Neuronal stem cell (in vitro differentiated cells): ENCODE measurements at regions not wholly inside any gene's neighbourhood (a gene's known extent, or its start where the extent isn't known, plus 50 kb on each side); places are given as distances from the start of the nearest gene placed in this dataset.
"Not testable (repeated sequence)": the region's sequence is repeated elsewhere in the genome, so short reads cannot be mapped to it uniquely, and the experiment has no call there.

Experiments
- DNase-seq: peaks from one replicate; pipeline ENCODE4 v3.0.0-alpha.2; 2013; ENCODE audit warnings: low spot score
- H2AFZ ChIP-seq: one replicate; pipeline ENCODE4 v1.6.1; 2013; ENCODE audit warnings: mild to moderate bottlenecking, low read length, inconsistent platforms
- H2AK5ac ChIP-seq: 2 replicates; pipeline ENCODE4 v1.6.1; 2013; ENCODE audit warnings: low read depth, mild to moderate bottlenecking, inconsistent platforms, low read length, moderate library complexity, mixed read lengths
- H2BK120ac ChIP-seq: 2 replicates; pipeline ENCODE4 v1.6.1; 2013; ENCODE audit warnings: low read depth, mild to moderate bottlenecking, inconsistent platforms, low read length, moderate library complexity, mixed read lengths
- H2BK12ac ChIP-seq: one replicate; pipeline ENCODE4 v1.6.1; 2013; ENCODE audit warnings: low read length, inconsistent platforms
- H2BK15ac ChIP-seq: 2 replicates; pipeline ENCODE4 v1.6.1; 2013; ENCODE audit warnings: mild to moderate bottlenecking, low read length, inconsistent platforms, mixed read lengths
- H2BK5ac ChIP-seq: one replicate; pipeline ENCODE4 v1.6.1; 2013; ENCODE audit warnings: inconsistent platforms, mild to moderate bottlenecking, low read length, moderate library complexity
- H3K14ac ChIP-seq: one replicate; pipeline ENCODE4 v1.6.1; 2013; ENCODE audit warnings: low read length, inconsistent platforms
- H3K18ac ChIP-seq: 2 replicates; pipeline ENCODE4 v1.6.1; 2013; ENCODE audit warnings: low read length, inconsistent platforms
- H3K23ac ChIP-seq: 2 replicates; pipeline ENCODE4 v1.6.1; 2013; ENCODE audit warnings: low read depth, mild to moderate bottlenecking, mixed read lengths, low read length, inconsistent platforms; ENCODE audit not compliant: poor library complexity
- H3K27ac ChIP-seq: replicated peaks from 3 replicates; pipeline ENCODE4 v1.5.1; 2013; ENCODE audit warnings: low read length, inconsistent platforms
- H3K27me3 ChIP-seq, 3 experiments: 2 replicates each; pipeline ENCODE4 v1.6.1; 2013; ENCODE audit warnings: low read length in 3 of 3, mild to moderate bottlenecking in 2 of 3, inconsistent platforms in 1 of 3, low read depth in 1 of 3, mixed read lengths in 1 of 3, moderate library complexity in 1 of 3; ENCODE audit not compliant: control insufficient read depth in 3 of 3, insufficient read depth in 3 of 3
- H3K36me3 ChIP-seq, 2 donors: replicated peaks in 1 of 2; 2 replicates each; pipeline ENCODE4 v1.6.1; 2013; ENCODE audit warnings: low read length in 2 of 2; ENCODE audit not compliant: control insufficient read depth in 2 of 2, insufficient read depth in 2 of 2
- H3K4ac ChIP-seq: 2 replicates; pipeline ENCODE4 v1.6.1; 2013; ENCODE audit warnings: inconsistent platforms, mild to moderate bottlenecking, low read length, moderate library complexity
- H3K4me1 ChIP-seq, 2 donors: 1 replicate in 1 of 2; 2 replicates in 1 of 2; pipeline ENCODE4 v1.6.1; 2013; ENCODE audit warnings: low read length in 2 of 2, low read depth in 1 of 2; ENCODE audit not compliant: control insufficient read depth in 2 of 2, insufficient read depth in 1 of 2
- H3K4me2 ChIP-seq: one replicate; pipeline ENCODE4 v1.6.1; 2013; ENCODE audit warnings: mild to moderate bottlenecking, low read length, inconsistent platforms; ENCODE audit not compliant: insufficient read depth, poor library complexity, severe bottlenecking
- H3K4me3 ChIP-seq, 2 donors: 2 replicates each; pipeline ENCODE4 v1.5.1; 2013; ENCODE audit warnings: low read length in 2 of 2, mild to moderate bottlenecking in 2 of 2, inconsistent platforms in 1 of 2, moderate library complexity in 1 of 2
- H3K79me1 ChIP-seq: one replicate; pipeline ENCODE4 v1.6.1; 2013; ENCODE audit warnings: low read depth, mild to moderate bottlenecking, inconsistent platforms, low read length, moderate library complexity
- H3K9ac ChIP-seq: one replicate; pipeline ENCODE4 v1.6.1; 2013; ENCODE audit warnings: mild to moderate bottlenecking, low read depth, low read length, inconsistent platforms; ENCODE audit not compliant: poor library complexity
- H3K9me3 ChIP-seq, 2 donors: replicated peaks in 1 of 2; 2 replicates each; pipeline versions ENCODE3 to v1.6.1; 2013; ENCODE audit warnings: low read length in 2 of 2, mild to moderate bottlenecking in 2 of 2, inconsistent platforms in 1 of 2, low read depth in 1 of 2, mixed read lengths in 1 of 2, moderate library complexity in 1 of 2; ENCODE audit not compliant: control insufficient read depth in 2 of 2, insufficient read depth in 1 of 2
- H4K8ac ChIP-seq: one replicate; pipeline ENCODE4 v1.6.1; 2013; ENCODE audit warnings: low read depth, mild to moderate bottlenecking, inconsistent platforms, low read length, moderate library complexity
- H4K91ac ChIP-seq: one replicate; pipeline ENCODE4 v1.6.1; 2013; ENCODE audit warnings: low read length, low read depth, mild to moderate bottlenecking, inconsistent platforms; ENCODE audit not compliant: poor library complexity
- WGBS, 2 donors: extraction: QIAGEN DNeasy Blood & Tissue Kit; methylation state at CpG; one replicate each; pipeline ENCODE4 v1.1.7; 2013; ENCODE audit warnings: missing lambda C conversion rate in 2 of 2, mixed read lengths in 1 of 2; ENCODE audit not compliant: insufficient read length in 2 of 2, insufficient replicate concordance in 1 of 2; ENCODE audit errors: extremely low coverage in 2 of 2; 5-methylcytosine and 5-hydroxymethylcytosine counted together

DNA sequence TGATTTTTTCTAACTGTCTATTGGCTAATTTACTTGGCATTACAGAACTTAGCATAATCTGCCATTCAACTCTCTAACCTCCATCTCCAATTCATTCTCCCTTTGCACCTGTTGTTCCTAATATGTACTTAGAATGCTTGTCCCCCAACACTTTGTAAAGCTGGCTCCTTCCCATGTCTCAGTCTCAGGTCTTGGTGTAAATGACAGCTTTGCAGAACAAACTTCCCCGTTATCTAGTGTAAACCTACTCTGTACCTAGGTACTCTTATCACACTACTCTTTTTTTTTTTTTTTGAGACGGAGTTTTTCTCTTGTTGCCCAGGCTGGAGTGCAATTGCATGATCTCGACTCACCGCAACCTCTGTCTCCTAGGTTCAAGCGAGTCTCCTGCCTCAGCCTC is 77.2 kb upstream of the CTNNA1 start:
- WGBS, 2 donors: no CpG with 5 or more reads among the region's 5 CpGs
- Histone ChIP-seq H3K4ac (no peak overlapping the region), H4K8ac (no peak overlapping the region), H2BK15ac (no peak overlapping the region), H3K79me1 (no peaks in the 10 kb centered on the region), H3K4me3 (no peak overlapping the region), H3K27me3 (no peaks in the 10 kb centered on the region), H3K4me1 (no peaks in the 10 kb centered on the region), H3K4me2 (no peak overlapping the region), H3K9ac (no peak overlapping the region), H3K14ac (no peak overlapping the region), H3K36me3 (no peaks in the 10 kb centered on the region), H2BK12ac (no peak overlapping the region), H4K91ac (no peak overlapping the region), H2AFZ (no peak overlapping the region), H3K18ac (no peak overlapping the region), H3K23ac (no peak overlapping the region), H3K27ac (no peak overlapping the region), H3K9me3 (peaks cover 0 to 4% of the 10 kb centered on the region in 2 donors), H2BK120ac (no peak overlapping the region), H2AK5ac (no peak overlapping the region), H2BK5ac (no peak overlapping the region)
- no peak for DNase-seq

- H3K79me1 ChIP-seq: no peaks in the 10 kb centered on the region
- H3K18ac ChIP-seq: peak overlapping the region; percentile 2
- H2BK120ac ChIP-seq: no peak overlapping the region
- H3K23ac ChIP-seq: no peak overlapping the region
- H3K4me2 ChIP-seq: no peak overlapping the region
- H3K14ac ChIP-seq: no peak overlapping the region
- WGBS, 2 donors: no CpG with 5 or more reads among the region's 8 CpGs
- no peak overlapping the region for H2AK5ac ChIP-seq
- no peak overlapping the region for H3K4me3 ChIP-seq
- no peak overlapping the region for H2BK15ac ChIP-seq
- no peak overlapping the region for H4K8ac ChIP-seq
- H2BK12ac ChIP-seq: no peak overlapping the region
- H3K4ac ChIP-seq: no peak overlapping the region
- H3K27me3 ChIP-seq: peaks cover 0 to 8% (median 0%) of the 10 kb centered on the region in 3 experiments
- H2BK5ac ChIP-seq: no peak overlapping the region
- no peak for DNase-seq
- no peak overlapping the region for H2AFZ ChIP-seq
- H3K27ac ChIP-seq: no peak overlapping the region
- H3K9ac ChIP-seq: no peak overlapping the region
- H3K4me1 ChIP-seq: peaks cover 7 to 10% of the 10 kb centered on the region in 2 donors
- no peaks in the 10 kb centered on the region for H3K9me3 ChIP-seq
- H4K91ac ChIP-seq: no peak overlapping the region
- no peaks in the 10 kb centered on the region for H3K36me3 ChIP-seq
Measured at GRCh38 chr5:138668451-138669380, 84.5 kb upstream of the CTNNA1 start.

DNA sequence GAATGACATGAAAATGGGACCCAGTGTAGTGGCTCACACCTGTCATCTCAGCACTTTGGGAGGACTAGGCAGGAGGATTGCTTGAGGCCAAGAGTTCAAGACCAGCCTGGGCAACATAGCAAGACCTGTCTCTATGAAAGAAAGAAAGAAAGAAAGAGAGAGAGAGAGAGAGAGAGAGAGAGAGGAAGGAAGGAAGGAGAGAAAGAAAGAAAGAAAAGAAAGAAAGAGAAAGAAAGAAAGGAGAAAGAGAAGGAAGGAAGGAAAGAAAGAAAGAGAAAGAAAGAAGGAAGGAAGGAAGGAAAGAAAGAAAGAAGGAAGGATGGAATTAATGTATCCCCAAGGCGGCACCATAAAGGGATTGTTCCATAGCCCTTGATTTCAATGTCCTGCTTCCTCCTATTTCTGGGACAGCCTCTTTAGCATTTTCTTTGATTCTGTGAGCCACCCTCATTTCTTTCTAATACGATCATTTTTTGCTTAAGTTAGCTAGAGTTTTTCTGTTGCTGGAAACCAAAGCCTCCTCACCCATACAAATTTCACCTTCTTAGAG is 85.4 kb upstream of the CTNNA1 start:
- H3K4me3 ChIP-seq, H3K9me3 ChIP-seq, H3K79me1 ChIP-seq, H3K18ac ChIP-seq, H3K9ac ChIP-seq, DNase-seq, H3K14ac ChIP-seq, H3K36me3 ChIP-seq, H3K4me2 ChIP-seq, H4K91ac ChIP-seq, H4K8ac ChIP-seq, H2BK120ac ChIP-seq, H3K23ac ChIP-seq, H2AFZ ChIP-seq, H2BK15ac ChIP-seq, H2BK12ac ChIP-seq, H3K27ac ChIP-seq, H2BK5ac ChIP-seq, H2AK5ac ChIP-seq, H3K4ac ChIP-seq, H3K27me3 ChIP-seq: not testable (repeated sequence)
- H3K4me1 ChIP-seq: peaks cover 7 to 10% of the 10 kb centered on the region in 2 donors
- WGBS, 2 donors: no CpG with 5 or more reads among the region's 2 CpGs

DNA sequence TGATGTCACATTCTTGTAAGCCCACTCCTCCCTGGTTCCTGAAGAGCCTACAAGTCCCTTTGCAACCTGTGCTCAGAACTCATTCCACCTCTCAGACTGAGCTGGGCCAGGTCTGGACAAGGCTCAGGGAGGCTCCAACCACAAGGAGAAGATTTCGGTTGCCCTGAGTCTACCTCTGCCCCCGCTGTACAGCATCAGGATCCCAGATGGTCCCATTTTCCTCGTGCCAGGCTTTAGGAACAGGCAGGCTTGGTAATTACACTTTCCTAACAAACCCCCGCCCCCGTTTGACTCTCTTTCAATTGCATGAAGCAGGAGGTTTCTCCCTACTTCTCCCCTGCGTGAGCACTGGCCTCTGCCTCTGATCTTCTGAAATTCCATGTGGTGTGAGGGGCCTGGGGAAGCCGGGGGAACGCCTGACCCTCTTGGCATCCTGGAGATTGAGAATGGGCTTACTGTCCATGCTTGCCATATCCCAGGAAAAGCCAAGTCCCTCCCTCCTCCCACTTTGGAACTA is 86.9 kb upstream of the CTNNA1 start:
- H3K27ac ChIP-seq: no peak overlapping the region
- no CpG with 5 or more reads among the region's 8 CpGs for WGBS, 2 donors
- no peak overlapping the region for H2AK5ac ChIP-seq

More for the DNA sequence above, 86.9 kb upstream of the CTNNA1 start:
- H3K9ac ChIP-seq: no peak overlapping the region
- no peak overlapping the region for H4K8ac ChIP-seq
- H3K18ac ChIP-seq: no peak overlapping the region
- no peak for DNase-seq
- H2BK15ac ChIP-seq: no peak overlapping the region
- H2BK5ac ChIP-seq: no peak overlapping the region
- H3K4me1 ChIP-seq: peaks cover 9 to 10% of the 10 kb centered on the region in 2 donors
- no peaks in the 10 kb centered on the region for H3K36me3 ChIP-seq
- H4K91ac ChIP-seq: no peak overlapping the region
- H3K4ac ChIP-seq: no peak overlapping the region
- H3K4me2 ChIP-seq: no peak overlapping the region
- H3K9me3 ChIP-seq: no peaks in the 10 kb centered on the region
- no peaks in the 10 kb centered on the region for H3K79me1 ChIP-seq
- H3K4me3 ChIP-seq: no peak overlapping the region
- H3K27me3 ChIP-seq: peaks cover 0 to 13% (median 0%) of the 10 kb centered on the region in 3 experiments
- no peak overlapping the region for H2AFZ ChIP-seq
- no peak overlapping the region for H2BK120ac ChIP-seq
- H3K23ac ChIP-seq: no peak overlapping the region
- no peak overlapping the region for H2BK12ac ChIP-seq
- no peak overlapping the region for H3K14ac ChIP-seq
